Nucleus accumbens (tissue), 56 donors: ENCODE measurements at regions not wholly inside any gene's neighbourhood (a gene's known extent, or its start where the extent isn't known, plus 50 kb on each side); places are given as distances from the start of the nearest gene placed in this dataset.

Experiments
- DNase-seq, 56 donors: peaks; one replicate each; lab custom pipeline; 2025; lab: John Stamatoyannopoulos, UW

GRCh38 chr9:18421391-18421790, 52.6 kb upstream of the ADAMTSL1 start:
- no peak for DNase-seq

GRCh38 chr9:18422296-18423036, 51.5 kb upstream of the ADAMTSL1 start:
- DNase-seq = no peak

GRCh38 chr9:18423791-18424531, 50.0 kb upstream of the ADAMTSL1 start:
- DNase-seq = no peak
